Naive B cell (primary cell): ENCODE measurements at regions not wholly inside any gene's neighbourhood (a gene's known extent, or its start where the extent isn't known, plus 50 kb on each side); places are given as distances from the start of the nearest gene placed in this dataset.
"Not testable (repeated sequence)": the region's sequence is repeated elsewhere in the genome, so short reads cannot be mapped to it uniquely, and the experiment has no call there.

Experiments
- ATAC-seq, 2 donors: fragments of 150-1000 bp; cut with Tn5 transposase; 2 replicates each; pipeline ENCODE4 v1.10.0; 2021; ENCODE audit warnings: low read depth in 2 of 2, mild to moderate bottlenecking in 2 of 2, moderate library complexity in 2 of 2
- DNase-seq: peaks from one replicate; pipeline ENCODE4 v3.0.0; 2022
- H3K27ac Mint-ChIP-seq, 6 donors: one replicate each; pipeline ENCODE4 v1.8.0; 2020 to 2022; ENCODE audit warnings: mild to moderate bottlenecking in 6 of 6, mixed read lengths in 6 of 6, moderate library complexity in 5 of 6, inconsistent platforms in 2 of 6
- H3K27me3 Mint-ChIP-seq, 3 donors: one replicate each; pipeline ENCODE4 v1.8.0; 2021 to 2022; ENCODE audit warnings: mixed read lengths in 3 of 3, mild to moderate bottlenecking in 1 of 3
- H3K36me3 Mint-ChIP-seq, 2 donors: one replicate each; pipeline ENCODE4 v1.8.0; 2020 to 2022; ENCODE audit warnings: mixed read lengths in 2 of 2, inconsistent platforms in 1 of 2, mild to moderate bottlenecking in 1 of 2
- H3K4me1 Mint-ChIP-seq, 3 donors: one replicate each; pipeline ENCODE4 v1.8.0; 2020 to 2022; ENCODE audit warnings: mixed read lengths in 3 of 3, inconsistent platforms in 1 of 3, mild to moderate bottlenecking in 1 of 3, moderate library complexity in 1 of 3
- H3K4me3 Mint-ChIP-seq, 8 donors: one replicate each; pipeline ENCODE4 v1.8.0; 2020 to 2022; ENCODE audit warnings: mild to moderate bottlenecking in 8 of 8, mixed read lengths in 8 of 8, moderate library complexity in 8 of 8, inconsistent platforms in 2 of 8
- H3K9me3 Mint-ChIP-seq, 7 donors: one replicate each; pipeline ENCODE4 v1.8.0; 2020 to 2022; ENCODE audit warnings: mixed read lengths in 7 of 7, mild to moderate bottlenecking in 5 of 7, inconsistent platforms in 2 of 7, moderate library complexity in 1 of 7

DNA sequence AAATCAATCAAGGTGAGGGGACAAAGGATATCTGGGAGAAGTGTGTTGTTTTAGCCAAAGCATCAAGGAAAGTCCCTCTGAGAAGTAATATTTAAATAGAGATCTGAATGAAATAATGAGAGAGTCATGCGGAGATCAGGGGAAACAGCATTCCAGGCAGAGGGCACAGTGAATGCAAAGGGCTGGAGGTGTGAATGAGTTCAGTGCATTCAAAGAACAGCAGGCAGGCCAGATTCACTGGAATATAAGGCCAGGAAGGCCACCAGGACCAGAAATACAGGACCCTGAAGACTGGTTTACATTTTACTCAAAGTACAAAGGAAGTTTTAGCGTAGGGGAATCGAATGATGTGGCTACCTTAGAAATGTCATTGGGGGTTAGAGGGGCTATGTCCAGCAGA lies 436.2 kb upstream of the TMEM132C start:
- Mint-ChIP-seq H3K27ac (no peak overlapping the region), H3K4me3 (no peak overlapping the region), H3K27me3 (no peaks in the 10 kb centered on the region), H3K36me3 (no peaks in the 10 kb centered on the region), H3K4me1 (no peaks in the 10 kb centered on the region), H3K9me3 (peaks cover 0 to 13% (median 5%) of the 10 kb centered on the region in 7 donors)
- DNase-seq (no peak), ATAC-seq (no peak)

DNA sequence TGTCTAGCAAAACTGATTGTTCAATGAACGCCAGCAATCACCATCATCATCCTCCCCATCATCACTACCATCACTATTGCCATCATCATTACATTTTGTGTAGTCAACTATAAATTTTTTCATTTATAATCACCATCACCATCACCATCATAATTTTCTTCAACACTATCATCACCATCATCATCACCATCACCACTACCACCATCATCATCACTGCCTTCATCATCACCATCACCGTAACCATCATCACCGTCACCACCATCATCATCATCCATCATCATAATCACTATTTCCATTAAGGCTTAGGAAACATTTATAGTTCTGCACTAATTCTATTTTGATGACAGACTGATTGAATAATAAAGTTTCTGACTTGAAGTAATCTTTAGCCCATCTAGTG lies 434.8 kb upstream of the TMEM132C start:
- ATAC-seq (no peak), DNase-seq (no peak)
- no peaks in the 10 kb centered on the region for H3K4me1 Mint-ChIP-seq
- peaks cover 0 to 6% (median 4%) of the 10 kb centered on the region in 7 donors for H3K9me3 Mint-ChIP-seq
- H3K4me3 Mint-ChIP-seq, result no peak overlapping the region
- no peaks in the 10 kb centered on the region for H3K27me3 Mint-ChIP-seq
- no peaks in the 10 kb centered on the region for H3K36me3 Mint-ChIP-seq
- no peak overlapping the region for H3K27ac Mint-ChIP-seq

DNA sequence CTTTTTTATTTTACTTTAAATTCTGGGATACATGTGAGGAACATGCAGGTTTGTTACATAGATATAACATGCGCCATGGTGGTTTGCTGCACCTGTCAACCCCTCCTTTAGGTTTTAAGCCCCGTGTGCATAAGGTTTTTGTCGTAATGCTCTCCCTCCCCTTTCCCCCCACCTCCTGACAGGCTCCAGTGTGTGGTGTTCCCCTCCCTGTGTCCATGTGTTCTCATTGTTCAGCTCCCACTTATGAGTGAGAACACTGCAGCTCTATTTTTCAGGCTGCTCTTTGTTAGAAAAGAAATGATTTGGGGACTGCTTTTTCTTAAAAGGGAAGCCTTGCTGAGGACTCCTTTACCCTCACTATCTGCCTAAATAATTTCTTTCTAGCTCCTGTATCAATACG lies 430.2 kb upstream of the TMEM132C start:
- not testable (repeated sequence) for ATAC-seq, H3K9me3 Mint-ChIP-seq, H3K27me3 Mint-ChIP-seq

DNA sequence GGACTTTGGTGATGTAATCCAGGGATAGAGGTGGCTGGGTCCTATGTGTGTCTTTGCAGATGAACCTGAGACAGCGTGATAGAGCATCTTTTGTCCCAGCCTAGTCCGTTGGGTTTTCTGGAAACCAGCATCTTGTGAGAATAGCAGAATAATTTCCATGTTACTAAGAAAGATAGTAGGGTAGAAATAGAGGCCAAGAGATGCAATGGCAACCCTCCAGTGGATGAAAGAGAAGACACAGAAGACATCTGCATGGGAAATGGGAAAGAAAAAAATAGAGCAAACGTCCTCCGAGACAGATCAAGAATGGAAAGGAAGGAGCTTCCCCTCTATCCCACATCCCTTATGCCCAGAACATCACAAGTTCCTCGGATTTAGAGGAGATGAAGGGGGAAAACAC lies 409.3 kb upstream of the TMEM132C start:
- no peak for DNase-seq
- Mint-ChIP-seq H3K27me3 (no peaks in the 10 kb centered on the region), H3K9me3 (peaks cover 4 to 20% (median 6%) of the 10 kb centered on the region in 7 donors), H3K27ac (no peak overlapping the region), H3K4me3 (no peak overlapping the region), H3K4me1 (no peaks in the 10 kb centered on the region), H3K36me3 (no peaks in the 10 kb centered on the region)
- ATAC-seq, result no peak

More for the DNA sequence above, 430.2 kb upstream of the TMEM132C start:
- H3K36me3 Mint-ChIP-seq, DNase-seq, H3K4me3 Mint-ChIP-seq, H3K4me1 Mint-ChIP-seq, H3K27ac Mint-ChIP-seq: not testable (repeated sequence)

DNA sequence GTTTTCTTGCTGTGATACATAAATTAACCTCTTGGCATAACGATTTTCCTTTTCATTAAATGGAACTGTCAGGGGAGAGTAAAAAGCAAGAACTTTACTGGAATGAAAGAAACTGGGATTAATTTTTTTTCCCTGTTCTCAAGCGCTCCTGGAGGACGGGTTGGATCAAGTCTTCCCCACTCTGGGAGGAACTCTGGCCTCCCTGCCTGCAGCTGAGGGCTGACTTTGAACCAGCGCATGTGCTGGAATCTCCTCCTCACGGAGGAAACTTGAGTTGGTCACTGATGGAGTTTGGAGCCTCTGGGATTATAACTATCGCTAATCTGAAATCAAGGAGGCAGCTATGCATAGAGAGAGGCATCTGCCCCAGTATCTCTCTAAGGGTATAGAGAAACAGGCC lies 406.4 kb upstream of the TMEM132C start:
- Mint-ChIP-seq H3K4me3 (no peak overlapping the region), H3K36me3 (no peaks in the 10 kb centered on the region), H3K4me1 (no peaks in the 10 kb centered on the region), H3K27ac (no peak overlapping the region), H3K27me3 (no peaks in the 10 kb centered on the region), H3K9me3 (peaks cover 2 to 41% (median 8%) of the 10 kb centered on the region in 7 donors)
- ATAC-seq (no peak), DNase-seq (no peak)

DNA sequence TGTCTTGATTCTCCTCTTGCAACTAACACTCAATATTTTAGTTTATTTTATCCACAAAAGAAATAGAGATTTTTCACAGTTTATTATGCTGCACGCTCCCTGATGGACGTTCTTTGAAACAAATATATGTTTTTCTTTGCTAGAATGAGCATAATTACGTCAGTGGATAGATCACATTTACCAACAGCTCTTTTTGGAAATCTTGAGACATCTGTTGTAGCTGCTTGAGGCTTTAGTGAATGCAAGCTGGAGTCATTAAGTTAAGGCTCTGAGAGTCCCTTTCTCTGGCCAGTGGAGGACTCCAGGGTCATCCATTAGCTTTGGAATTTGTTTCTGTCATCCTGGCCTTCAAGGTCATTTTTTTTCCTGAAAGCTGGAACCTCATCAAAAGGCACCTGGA lies 405.6 kb upstream of the TMEM132C start:
- Mint-ChIP-seq H3K27me3 (no peaks in the 10 kb centered on the region), H3K9me3 (peaks cover 2 to 42% (median 13%) of the 10 kb centered on the region in 7 donors), H3K27ac (no peak overlapping the region), H3K4me3 (no peak overlapping the region), H3K4me1 (no peaks in the 10 kb centered on the region), H3K36me3 (no peaks in the 10 kb centered on the region)
- ATAC-seq (no peak), DNase-seq (no peak)

DNA sequence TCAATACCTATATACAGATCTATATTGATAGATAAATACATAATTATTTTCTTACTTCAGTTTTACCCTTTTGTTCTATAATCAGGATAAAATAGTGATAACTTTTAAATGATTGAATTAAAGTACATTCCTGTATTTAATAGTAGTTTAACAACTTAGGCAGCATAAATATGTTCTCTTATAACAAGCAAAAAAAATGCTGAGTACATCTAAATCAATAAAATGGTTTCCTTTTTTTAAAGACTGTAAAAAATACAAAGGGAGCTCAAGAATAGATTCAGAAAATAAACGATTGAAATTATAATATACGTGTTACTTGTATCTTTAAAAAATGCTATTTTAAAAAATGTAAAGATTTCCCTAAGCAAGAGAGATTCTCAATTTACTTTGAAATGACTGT lies 393.7 kb upstream of the TMEM132C start:
- Mint-ChIP-seq H3K9me3 (peaks cover 0 to 16% (median 2%) of the 10 kb centered on the region in 7 donors), H3K4me1 (no peaks in the 10 kb centered on the region), H3K27ac (no peak overlapping the region), H3K4me3 (no peak overlapping the region), H3K27me3 (no peaks in the 10 kb centered on the region), H3K36me3 (no peaks in the 10 kb centered on the region)
- no peak for ATAC-seq
- DNase-seq, result no peak

DNA sequence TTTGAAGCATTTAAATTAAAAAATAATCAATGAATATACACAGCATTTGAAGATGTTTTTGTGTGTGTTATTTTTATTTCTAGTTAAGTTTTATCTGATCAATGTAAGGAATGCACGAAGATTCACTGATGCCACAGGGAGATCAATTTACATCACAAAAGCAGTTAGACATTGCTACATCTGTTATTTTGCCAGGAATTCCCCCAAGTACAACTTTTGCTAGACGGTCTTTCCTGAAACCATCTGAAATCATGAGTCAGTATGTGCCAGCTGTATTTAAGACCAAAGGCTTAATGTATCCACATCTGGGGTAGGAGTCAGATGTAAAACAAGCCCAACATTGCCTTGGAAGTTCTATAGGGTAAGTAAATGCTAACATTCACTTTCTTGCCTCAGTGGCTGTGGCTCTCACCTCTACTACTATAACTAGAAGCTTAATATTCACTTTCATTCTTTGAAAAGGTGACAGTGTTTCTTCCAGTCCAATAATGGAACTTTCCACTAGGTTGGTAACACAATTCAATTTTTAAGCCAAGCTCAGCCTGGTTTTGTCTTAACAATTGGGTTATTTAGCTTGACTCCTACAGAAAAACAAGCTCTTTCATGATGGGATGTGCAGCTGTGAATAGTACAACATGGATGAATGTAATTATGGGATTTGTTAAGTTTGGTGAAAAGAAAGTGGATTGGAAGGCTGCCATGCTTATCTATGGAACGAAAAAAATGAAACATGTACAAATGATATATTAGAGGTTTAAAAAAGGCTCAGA lies 385.4 kb upstream of the TMEM132C start:
- no peak overlapping the region for H3K4me3 Mint-ChIP-seq
- DNase-seq (no peak), ATAC-seq (no peak)
- no peaks in the 10 kb centered on the region for H3K4me1 Mint-ChIP-seq
- H3K9me3 Mint-ChIP-seq, result peaks cover 0 to 14% (median 7%) of the 10 kb centered on the region in 7 donors
- no peak overlapping the region for H3K27ac Mint-ChIP-seq
- no peaks in the 10 kb centered on the region for H3K27me3 Mint-ChIP-seq
- no peaks in the 10 kb centered on the region for H3K36me3 Mint-ChIP-seq

DNA sequence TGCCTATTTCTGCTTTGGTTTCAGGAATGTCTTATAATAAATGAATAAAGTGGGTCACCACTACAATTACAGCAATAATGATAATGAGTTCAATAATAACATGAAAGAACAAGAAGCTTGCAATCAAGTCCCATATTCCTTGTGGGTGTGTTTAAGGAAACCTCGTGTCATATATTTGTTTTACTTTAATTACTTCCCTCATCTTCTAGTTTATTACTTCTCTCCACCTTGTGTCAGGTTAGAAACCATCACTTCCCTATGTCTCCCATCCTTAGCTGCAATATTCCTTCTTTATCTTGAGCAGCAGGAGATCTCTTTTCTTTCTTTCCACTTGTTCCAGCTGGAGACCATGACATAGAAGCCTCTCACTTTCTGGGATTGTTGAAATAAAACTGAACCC lies 384.0 kb upstream of the TMEM132C start:
- Mint-ChIP-seq H3K4me3 (no peak overlapping the region), H3K4me1 (no peaks in the 10 kb centered on the region), H3K9me3 (peaks cover 0 to 14% (median 4%) of the 10 kb centered on the region in 7 donors), H3K27me3 (no peaks in the 10 kb centered on the region), H3K36me3 (no peaks in the 10 kb centered on the region), H3K27ac (no peak overlapping the region)
- DNase-seq (no peak), ATAC-seq (no peak)

DNA sequence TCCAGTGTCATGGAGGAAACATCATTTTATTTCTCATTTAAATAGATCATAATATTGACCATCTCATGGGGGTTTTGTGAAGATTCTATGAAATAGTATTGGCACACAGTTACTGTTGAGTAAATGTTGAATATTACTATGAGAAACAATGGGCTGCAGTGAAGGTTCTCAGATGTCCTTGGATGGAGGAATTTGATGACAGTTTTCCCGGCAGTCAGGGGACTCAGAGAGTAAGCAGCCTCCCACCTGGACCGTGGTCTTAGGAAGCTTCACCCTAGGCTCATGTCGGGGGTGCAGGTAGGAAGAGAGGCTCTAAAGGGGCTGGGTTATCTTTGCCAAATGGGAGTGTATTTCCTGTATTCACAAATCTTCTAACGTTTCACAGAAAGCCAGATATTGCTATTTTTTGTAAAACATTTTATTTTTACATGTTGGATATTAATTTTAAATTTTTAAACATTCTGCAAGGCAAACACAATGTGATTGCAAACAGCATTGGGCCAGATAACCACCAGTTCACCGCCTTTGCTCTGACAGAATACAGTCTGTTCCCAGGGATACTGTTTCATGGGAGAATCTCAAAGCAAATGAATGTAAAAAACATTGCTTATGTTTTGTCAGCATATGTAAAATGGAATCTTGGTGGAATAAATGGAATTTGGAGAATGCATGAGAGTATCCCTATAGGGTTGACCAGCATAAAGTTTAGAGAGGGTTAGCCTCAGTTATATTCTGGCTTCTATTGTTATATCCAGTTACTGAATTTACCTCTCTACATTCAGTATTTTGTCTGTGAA lies 380.8 kb upstream of the TMEM132C start:
- no peaks in the 10 kb centered on the region for H3K36me3 Mint-ChIP-seq
- H3K9me3 Mint-ChIP-seq, result peaks cover 0 to 11% (median 3%) of the 10 kb centered on the region in 7 donors
- no peak overlapping the region for H3K27ac Mint-ChIP-seq
- H3K27me3 Mint-ChIP-seq, result peaks cover 0 to 3% (median 0%) of the 10 kb centered on the region in 3 donors
- no peak overlapping the region for H3K4me3 Mint-ChIP-seq
- ATAC-seq (no peak), DNase-seq (no peak)
- no peaks in the 10 kb centered on the region for H3K4me1 Mint-ChIP-seq

DNA sequence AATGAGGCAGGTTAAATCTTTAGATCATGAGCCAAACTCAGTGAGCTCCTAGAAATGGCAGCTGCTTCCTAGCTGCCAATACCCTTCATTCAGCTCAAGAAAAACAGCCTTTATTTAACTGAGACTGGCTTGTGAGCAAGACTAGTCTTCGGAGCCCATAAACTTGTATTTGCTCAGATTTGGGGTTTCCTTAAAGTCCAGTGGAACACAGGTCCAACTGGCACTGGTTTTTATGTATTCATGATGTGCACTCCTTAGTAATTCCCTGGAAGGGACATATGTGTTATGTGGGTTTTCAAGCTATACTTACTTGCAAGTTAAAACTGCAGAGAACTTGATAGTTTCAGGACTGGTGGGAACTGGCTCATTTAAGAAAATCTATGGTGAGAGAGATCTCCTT lies 380.1 kb upstream of the TMEM132C start:
- ATAC-seq, result no peak
- Mint-ChIP-seq H3K4me1 (no peaks in the 10 kb centered on the region), H3K4me3 (no peak overlapping the region), H3K9me3 (peaks cover 0 to 11% (median 2%) of the 10 kb centered on the region in 7 donors), H3K36me3 (no peaks in the 10 kb centered on the region), H3K27ac (no peak overlapping the region), H3K27me3 (peaks cover 0 to 3% (median 0%) of the 10 kb centered on the region in 3 donors)
- DNase-seq, result no peak

DNA sequence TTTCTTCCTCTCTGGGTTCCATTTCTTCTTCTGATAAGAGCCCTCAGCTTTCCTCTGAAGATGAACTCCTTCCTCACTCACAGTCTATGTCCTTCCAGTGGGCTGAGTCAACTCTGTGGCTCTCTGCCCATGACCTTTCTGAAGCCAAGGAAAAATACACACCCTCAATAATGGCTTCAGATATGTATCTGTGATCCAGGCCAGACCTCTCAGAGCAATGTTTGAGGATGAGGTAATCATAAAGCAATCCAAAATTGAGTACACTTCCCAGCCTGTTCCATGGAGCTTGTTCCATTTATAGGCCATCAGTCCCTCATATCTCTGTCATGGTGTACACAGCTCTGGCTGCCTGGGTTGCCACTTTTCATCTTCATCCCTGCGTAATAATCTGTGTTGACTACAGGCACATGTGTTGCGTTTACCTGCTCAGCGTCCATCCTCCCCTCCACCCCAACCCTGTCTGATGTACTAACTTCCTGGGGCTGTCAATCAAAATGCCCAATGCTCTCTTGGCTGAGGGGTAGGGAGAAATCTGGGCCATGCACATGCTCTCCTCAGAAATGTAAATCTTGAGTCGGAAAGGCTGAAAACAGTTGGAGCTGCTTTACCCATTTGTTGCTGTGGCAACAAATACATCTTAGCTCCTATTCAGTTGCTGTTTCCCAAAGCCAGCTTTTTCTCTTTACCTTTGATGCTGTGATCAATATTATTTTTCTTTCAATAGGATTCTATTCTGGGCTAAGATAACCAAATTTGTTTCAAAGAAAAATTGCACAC lies 377.8 kb upstream of the TMEM132C start:
- DNase-seq (no peak), ATAC-seq (no peak)
- H3K36me3 Mint-ChIP-seq, result no peaks in the 10 kb centered on the region
- no peak overlapping the region for H3K4me3 Mint-ChIP-seq
- no peak overlapping the region for H3K27ac Mint-ChIP-seq
- no peaks in the 10 kb centered on the region for H3K4me1 Mint-ChIP-seq
- peaks cover 0 to 8% (median 2%) of the 10 kb centered on the region in 7 donors for H3K9me3 Mint-ChIP-seq
- H3K27me3 Mint-ChIP-seq, result peaks cover 0 to 3% (median 0%) of the 10 kb centered on the region in 3 donors

DNA sequence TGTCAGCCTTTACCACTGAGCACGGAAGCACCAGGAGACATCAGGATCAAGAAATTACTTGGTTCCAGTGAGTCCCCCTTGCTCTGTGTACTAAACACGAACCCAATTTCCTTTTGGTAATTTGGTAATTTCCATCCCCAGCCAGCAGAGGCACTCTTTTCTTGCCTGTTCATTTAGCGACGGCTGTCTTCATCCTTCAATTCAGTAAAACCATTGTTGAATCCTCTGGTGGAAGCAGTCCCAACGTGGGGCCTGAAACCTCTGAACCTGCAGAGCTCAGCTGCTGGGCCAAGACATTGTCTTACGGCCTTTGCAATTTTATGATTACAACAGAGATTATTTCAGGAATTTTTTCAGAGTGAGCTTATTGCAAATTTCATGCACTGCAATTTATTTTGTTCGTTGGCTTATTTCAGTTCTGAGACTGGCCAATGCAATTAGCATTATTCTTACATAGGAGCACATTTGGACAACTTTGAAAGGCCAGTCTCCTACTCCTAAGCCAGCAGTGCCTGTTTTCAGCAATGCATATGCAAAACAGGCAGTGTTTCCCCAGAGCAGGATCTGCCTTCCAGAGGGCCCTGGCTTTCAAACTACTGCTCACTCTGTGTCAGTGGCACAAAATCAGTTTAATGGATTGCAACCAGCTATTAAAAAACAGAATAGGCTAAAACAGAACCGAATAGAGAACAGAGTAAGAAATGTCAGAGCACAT lies 372.9 kb upstream of the TMEM132C start:
- H3K36me3 Mint-ChIP-seq, result no peaks in the 10 kb centered on the region
- peaks cover 2 to 7% (median 2%) of the 10 kb centered on the region in 7 donors for H3K9me3 Mint-ChIP-seq
- DNase-seq (no peak), ATAC-seq (no peak)
- no peaks in the 10 kb centered on the region for H3K4me1 Mint-ChIP-seq
- peaks cover 0 to 3% (median 0%) of the 10 kb centered on the region in 3 donors for H3K27me3 Mint-ChIP-seq
- H3K4me3 Mint-ChIP-seq, result no peak overlapping the region
- no peak overlapping the region for H3K27ac Mint-ChIP-seq
